GM12891 (cell line): ENCODE measurements at regions not wholly inside any gene's neighbourhood (a gene's known extent, or its start where the extent isn't known, plus 50 kb on each side); places are given as distances from the start of the nearest gene placed in this dataset.

Experiments
- DNase-seq: peaks from one replicate; pipeline ENCODE4 v3.0.0; 2011; ENCODE audit warnings: low spot score; ENCODE audit not compliant: insufficient read length
- FAIRE-seq: peaks from 2 replicates; lab custom pipeline; 2011; peaks lifted over from hg19 to GRCh38; lab: Jason Lieb, UNC
- PAX5 ChIP-seq: IDR thresholded peaks from 2 replicates; pipeline ENCODE4 v1.6.1; 2011; ENCODE audit warnings: low read length, moderate library complexity, mild to moderate bottlenecking; ENCODE audit not compliant: insufficient read depth, severe bottlenecking
- POLR2A ChIP-seq: IDR thresholded peaks from 2 replicates; pipeline ENCODE4 v1.6.1; 2011; ENCODE audit warnings: low read depth, low read length, control low read depth
- POLR2AphosphoS5 ChIP-seq: IDR thresholded peaks from 2 replicates; pipeline ENCODE4 v1.6.1; 2011; ENCODE audit warnings: low read depth, low read length, control low read depth
- POU2F2 ChIP-seq: IDR thresholded peaks from 2 replicates; pipeline ENCODE4 v1.6.1; 2011; ENCODE audit warnings: low read depth, mild to moderate bottlenecking, control low read depth, low read length, moderate library complexity
- SPI1 ChIP-seq: IDR thresholded peaks from 2 replicates; pipeline ENCODE4 v1.6.1; 2011; ENCODE audit warnings: low read depth, low read length, control low read depth
- TAF1 ChIP-seq: IDR thresholded peaks from 2 replicates; pipeline ENCODE4 v1.6.1; 2011; ENCODE audit warnings: low read depth, low read length, control low read depth

DNA sequence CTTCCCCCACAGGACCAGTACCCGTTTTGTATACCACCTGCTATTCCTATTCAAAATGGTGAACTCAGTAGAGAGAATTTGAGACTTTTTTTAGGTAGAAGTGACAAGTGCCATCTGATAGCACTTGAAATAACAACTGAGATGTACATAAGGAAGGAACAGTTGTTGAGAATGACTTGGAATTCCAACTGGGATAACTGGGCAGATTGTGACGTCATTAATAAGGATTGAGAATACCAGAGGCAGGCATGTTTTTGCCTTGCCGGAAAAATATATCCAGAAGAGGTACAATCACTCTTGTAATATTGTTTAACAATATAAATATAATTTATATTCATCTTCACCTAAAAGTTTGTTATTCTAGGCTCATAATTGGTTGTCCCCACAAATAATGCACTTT lies 454.1 kb upstream of the RGMA start:
- no peak for FAIRE-seq
- TF ChIP-seq PAX5 (no peak), TAF1 (no peak), POLR2A (no peak), POU2F2 (no peak), SPI1 (no peak), POLR2AphosphoS5 (no peak)
- DNase-seq: no peak

- DNase-seq (no peak), FAIRE-seq (no peak)
- TF ChIP-seq SPI1 (no peak), TAF1 (no peak), POLR2A (no peak), POLR2AphosphoS5 (no peak)
Observed at GRCh38 chr15:93527374-93528050, 438.5 kb upstream of the RGMA start.

GRCh38 chr15:93524432-93524831 lies 435.4 kb upstream of the RGMA start:
- TF ChIP-seq PAX5: no peak
- TF ChIP-seq POLR2AphosphoS5: no peak
- no peak for TF ChIP-seq TAF1
- TF ChIP-seq POLR2A: no peak
- TF ChIP-seq SPI1: no peak
- no peak for DNase-seq
- FAIRE-seq: no peak

- DNase-seq (no peak), FAIRE-seq (no peak)
- no peak for TF ChIP-seq POLR2A
- no peak for TF ChIP-seq TAF1
- TF ChIP-seq POU2F2: no peak
- no peak for TF ChIP-seq POLR2AphosphoS5
- TF ChIP-seq PAX5: no peak
- TF ChIP-seq SPI1: no peak
Observed at GRCh38 chr15:93523481-93523880, 434.5 kb upstream of the RGMA start.

- TF ChIP-seq SPI1: no peak
- TF ChIP-seq PAX5: no peak
- TF ChIP-seq POLR2A: no peak
- no peak for TF ChIP-seq POLR2AphosphoS5
- no peak for TF ChIP-seq TAF1
- no peak for TF ChIP-seq POU2F2
- no peak for FAIRE-seq
- no peak for DNase-seq
Observed at GRCh38 chr15:93520206-93520605, 431.2 kb upstream of the RGMA start.

GRCh38 chr15:93519599-93519998 lies 430.6 kb upstream of the RGMA start:
- no peak for TF ChIP-seq TAF1
- no peak for TF ChIP-seq SPI1
- TF ChIP-seq POLR2A: no peak
- no peak for TF ChIP-seq POU2F2
- no peak for TF ChIP-seq PAX5
- FAIRE-seq (no peak), DNase-seq (no peak)

GRCh38 chr15:93517176-93517575 lies 428.2 kb upstream of the RGMA start:
- FAIRE-seq: no peak
- no peak for DNase-seq
- TF ChIP-seq SPI1: no peak
- no peak for TF ChIP-seq PAX5

DNA sequence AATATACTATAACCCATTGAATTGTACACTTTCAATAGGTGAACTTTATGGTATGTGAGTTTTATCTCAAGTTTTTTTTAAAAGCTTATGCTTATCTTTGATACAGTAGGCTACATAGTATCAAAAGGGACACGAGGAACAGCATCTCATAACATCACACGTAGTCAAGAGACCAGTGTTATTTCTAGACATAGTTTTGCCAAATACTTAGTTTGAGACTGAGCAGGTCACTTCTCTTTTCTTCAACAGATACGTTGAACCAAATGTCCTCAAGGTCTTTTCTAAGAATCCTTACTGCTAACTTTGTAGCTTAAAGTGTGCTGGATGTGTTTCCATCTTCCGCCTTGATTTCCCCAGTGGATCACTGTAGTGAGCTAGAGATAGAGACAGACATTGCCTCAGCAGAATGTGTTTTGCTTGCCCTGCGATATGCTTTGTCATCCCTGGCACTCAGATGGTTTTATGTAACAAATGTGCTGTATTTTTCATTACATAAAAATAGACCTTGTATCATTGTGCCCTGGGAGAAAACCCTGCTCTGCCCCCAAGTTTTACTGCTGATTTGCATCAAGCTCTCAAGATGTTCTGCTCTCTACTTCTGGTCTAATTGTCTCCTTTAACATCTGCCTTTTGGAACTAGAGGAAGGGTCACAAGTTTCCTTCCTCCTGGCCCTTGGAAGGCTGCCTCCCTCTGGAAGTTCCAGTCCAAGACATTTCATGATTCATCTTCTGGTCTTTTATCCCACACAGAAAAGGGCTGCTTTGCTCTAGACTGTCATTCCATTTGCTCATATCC lies 426.4 kb upstream of the RGMA start:
- DNase-seq (no peak), FAIRE-seq (no peak)
- no peak for TF ChIP-seq PAX5
- no peak for TF ChIP-seq SPI1
- no peak for TF ChIP-seq TAF1
- no peak for TF ChIP-seq POLR2AphosphoS5
- no peak for TF ChIP-seq POU2F2
- no peak for TF ChIP-seq POLR2A

GRCh38 chr15:93506646-93507045 lies 417.6 kb upstream of the RGMA start:
- FAIRE-seq (no peak), DNase-seq (no peak)
- TF ChIP-seq SPI1: no peak
- TF ChIP-seq PAX5: no peak
- no peak for TF ChIP-seq POLR2AphosphoS5
- no peak for TF ChIP-seq TAF1
- no peak for TF ChIP-seq POU2F2
- TF ChIP-seq POLR2A: no peak

DNA sequence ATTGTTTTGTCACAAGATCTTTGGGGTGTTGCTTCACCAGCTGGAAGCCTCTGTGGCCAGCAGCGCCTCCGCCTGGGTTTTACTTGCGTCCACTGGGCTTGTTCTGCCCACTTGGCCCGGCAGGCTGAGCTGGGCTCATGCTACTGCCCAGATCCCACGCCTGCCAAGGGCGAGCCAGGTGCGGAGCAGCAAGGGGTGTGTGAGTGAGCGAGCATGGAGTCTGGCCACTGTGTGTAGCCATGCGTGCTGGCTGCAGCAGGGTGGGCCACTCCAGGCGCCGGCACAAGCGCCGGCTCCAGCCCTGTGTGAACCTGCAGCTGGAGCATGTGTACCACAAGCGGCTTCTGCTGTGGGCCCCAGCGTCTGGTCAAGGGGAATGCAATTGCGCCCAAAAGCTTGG lies 416.5 kb upstream of the RGMA start:
- DNase-seq: no peak
- FAIRE-seq: no peak
- no peak for TF ChIP-seq TAF1
- no peak for TF ChIP-seq PAX5
- TF ChIP-seq POLR2A: no peak
- TF ChIP-seq POLR2AphosphoS5: no peak
- TF ChIP-seq POU2F2: no peak
- TF ChIP-seq SPI1: no peak
